ENCODE measurements at regions not wholly inside any gene's neighbourhood (a gene's known extent, or its start where the extent isn't known, plus 50 kb on each side); places are given as distances from the start of the nearest gene placed in this dataset.

- Histone ChIP-seq H3K9me3 (no peaks in the 10 kb centered on the region), H3K36me3 (ENCODE audit: low read depth) (no peaks in the 10 kb centered on the region), H3K4me3 (no peak overlapping the region), H3K4me1 (ENCODE audit: low read depth) (no peaks in the 10 kb centered on the region)
- no peak for TF ChIP-seq CTCF (IDR thresholded peaks at IDR 0.05)
- ATAC-seq (no peak), DNase-seq (no peak)
- intact Hi-C loops (cut with DNase I, micrococcal nuclease) = no loop called here
Observed at GRCh38 chr5:153347611-153348010, 142.9 kb upstream of the GRIA1 start.

- no peak for ATAC-seq
- no peaks in the 10 kb centered on the region for H3K36me3 ChIP-seq (ENCODE audit: low read depth)
Observed at GRCh38 chr5:153350175-153350883, 140.1 kb upstream of the GRIA1 start.

GRCh38 chr5:153352685-153353219 is 137.7 kb upstream of the GRIA1 start:
- H3K9me3 ChIP-seq = no peaks in the 10 kb centered on the region
- H3K4me3 ChIP-seq = no peak overlapping the region
- no peak for TF ChIP-seq CTCF (IDR thresholded peaks at IDR 0.05)
- no peaks in the 10 kb centered on the region for H3K4me1 ChIP-seq (ENCODE audit: low read depth)
- DNase-seq (no peak), ATAC-seq (no peak)
- intact Hi-C loops (cut with DNase I, micrococcal nuclease) = no loop called here
- H3K36me3 ChIP-seq (ENCODE audit: low read depth) = no peaks in the 10 kb centered on the region

More at GRCh38 chr5:153350175-153350883, 140.1 kb upstream of the GRIA1 start:
- no peak for TF ChIP-seq CTCF (IDR thresholded peaks at IDR 0.05)
- intact Hi-C loops (cut with DNase I, micrococcal nuclease) = no loop called here
- Histone ChIP-seq H3K9me3 (no peaks in the 10 kb centered on the region), H3K4me3 (no peak overlapping the region), H3K4me1 (ENCODE audit: low read depth) (no peaks in the 10 kb centered on the region)
- no peak for DNase-seq

GRCh38 chr5:153357493-153358112 is 132.9 kb upstream of the GRIA1 start:
- Histone ChIP-seq H3K4me3 (no peak overlapping the region), H3K9me3 (no peaks in the 10 kb centered on the region), H3K4me1 (ENCODE audit: low read depth) (no peaks in the 10 kb centered on the region), H3K36me3 (ENCODE audit: low read depth) (no peaks in the 10 kb centered on the region)
- DNase-seq (no peak), ATAC-seq (no peak)
- no peak for TF ChIP-seq CTCF (IDR thresholded peaks at IDR 0.05)
- intact Hi-C loops (cut with DNase I, micrococcal nuclease) = no loop called here

- Histone ChIP-seq H3K4me3 (no peak overlapping the region), H3K4me1 (ENCODE audit: low read depth) (no peaks in the 10 kb centered on the region), H3K36me3 (ENCODE audit: low read depth) (no peaks in the 10 kb centered on the region), H3K9me3 (no peaks in the 10 kb centered on the region)
- TF ChIP-seq CTCF (IDR thresholded peaks at IDR 0.05) = no peak
- DNase-seq = no peak
- intact Hi-C loops (cut with DNase I, micrococcal nuclease) = no loop called here
- ATAC-seq = no peak
Observed at GRCh38 chr5:153358315-153358976, 132.0 kb upstream of the GRIA1 start.

Measured in mucosa of descending colon (tissue), 3 donors.